ENCODE measurements at regions not wholly inside any gene's neighbourhood (a gene's known extent, or its start where the extent isn't known, plus 50 kb on each side); places are given as distances from the start of the nearest gene placed in this dataset.
A peak's percentile ranks its signal among the peaks of the same experiment; 100 is the strongest.

- Histone ChIP-seq H3K9ac (ENCODE audit: low read depth in 1 of 2, low read length in 2 of 2) (no peak overlapping the region), H3K27me3 (ENCODE audit: control insufficient read depth in 4 of 4, insufficient read depth in 4 of 4, low read length in 3 of 4) (no peaks in the 10 kb centered on the region), H3K27ac (ENCODE audit: low read depth in 1 of 2, low read length in 2 of 2) (no peak overlapping the region), H3K4me3 (ENCODE audit: low read depth in 1 of 3, low read length in 3 of 3) (no peak overlapping the region), H3K4me1 (ENCODE audit: control insufficient read depth in 4 of 4, insufficient read depth in 4 of 4, low read length in 3 of 4) (no peaks in the 10 kb centered on the region), H3K9me3 (ENCODE audit: control insufficient read depth in 4 of 4, low read length in 3 of 4) (no peaks in the 10 kb centered on the region), H3K36me3 (ENCODE audit: control insufficient read depth in 4 of 4, insufficient read depth in 3 of 4, low read depth in 1 of 4, low read length in 3 of 4) (no peaks in the 10 kb centered on the region)
- WGBS = 71% methylated on average over 4 of the region's 4 CpGs
- DNase-seq (ENCODE audit: low spot score) = no peak
- TF ChIP-seq RAD21 (IDR thresholded peaks at IDR 0.05) (peak in 1 of 2 donors; percentile 39), HNF4A (conservative IDR thresholded peaks at IDR 0.05) (no peak)
Measured at GRCh38 chrX:51215266-51215665, 117.4 kb upstream of the NUDT10 start.

- WGBS = 88% methylated on average over 2 of the region's 2 CpGs
- Histone ChIP-seq H3K4me3 (ENCODE audit: low read depth in 1 of 3, low read length in 3 of 3) (no peak overlapping the region), H3K27ac (ENCODE audit: low read depth in 1 of 2, low read length in 2 of 2) (no peak overlapping the region), H3K9me3 (ENCODE audit: control insufficient read depth in 4 of 4, low read length in 3 of 4) (no peaks in the 10 kb centered on the region), H3K36me3 (ENCODE audit: control insufficient read depth in 4 of 4, insufficient read depth in 3 of 4, low read depth in 1 of 4, low read length in 3 of 4) (no peaks in the 10 kb centered on the region), H3K4me1 (ENCODE audit: control insufficient read depth in 4 of 4, insufficient read depth in 4 of 4, low read length in 3 of 4) (no peaks in the 10 kb centered on the region), H3K27me3 (ENCODE audit: control insufficient read depth in 4 of 4, insufficient read depth in 4 of 4, low read length in 3 of 4) (no peaks in the 10 kb centered on the region), H3K9ac (ENCODE audit: low read depth in 1 of 2, low read length in 2 of 2) (no peak overlapping the region)
- DNase-seq (ENCODE audit: low spot score) = no peak
- TF ChIP-seq MAX (IDR thresholded peaks at IDR 0.05) (no peak), FOXA1 (IDR thresholded peaks at IDR 0.05) (no peak), RXRA (IDR thresholded peaks at IDR 0.05) (no peak), HNF4A (conservative IDR thresholded peaks at IDR 0.05) (no peak), NR2F2 (IDR thresholded peaks at IDR 0.05) (no peak), SP1 (IDR thresholded peaks at IDR 0.05) (no peak), CTCF (IDR thresholded peaks at IDR 0.05; ENCODE audit: low read depth, low read length, missing input control) (no peak), REST (IDR thresholded peaks at IDR 0.05) (no peak), JUND (IDR thresholded peaks at IDR 0.05) (no peak), ZBTB33 (IDR thresholded peaks at IDR 0.05) (no peak), HNF4G (IDR thresholded peaks at IDR 0.05) (no peak), YY1 (IDR thresholded peaks at IDR 0.05) (no peak), FOXA2 (IDR thresholded peaks at IDR 0.05) (no peak), RAD21 (IDR thresholded peaks at IDR 0.05) (no peak), ATF3 (IDR thresholded peaks at IDR 0.05) (no peak), EGR1 (IDR thresholded peaks at IDR 0.05; ENCODE audit: low read depth in 2 of 2) (no peak), TAF1 (conservative IDR thresholded peaks at IDR 0.05) (no peak), GABPA (IDR thresholded peaks at IDR 0.05 in 1 of 2, conservative IDR thresholded peaks at IDR 0.05 in 1 of 2) (no peak)
Measured at GRCh38 chrX:51215856-51216255, 116.8 kb upstream of the NUDT10 start.
